ENCODE measurements at regions not wholly inside any gene's neighbourhood (a gene's known extent, or its start where the extent isn't known, plus 50 kb on each side); places are given as distances from the start of the nearest gene placed in this dataset.

DNA sequence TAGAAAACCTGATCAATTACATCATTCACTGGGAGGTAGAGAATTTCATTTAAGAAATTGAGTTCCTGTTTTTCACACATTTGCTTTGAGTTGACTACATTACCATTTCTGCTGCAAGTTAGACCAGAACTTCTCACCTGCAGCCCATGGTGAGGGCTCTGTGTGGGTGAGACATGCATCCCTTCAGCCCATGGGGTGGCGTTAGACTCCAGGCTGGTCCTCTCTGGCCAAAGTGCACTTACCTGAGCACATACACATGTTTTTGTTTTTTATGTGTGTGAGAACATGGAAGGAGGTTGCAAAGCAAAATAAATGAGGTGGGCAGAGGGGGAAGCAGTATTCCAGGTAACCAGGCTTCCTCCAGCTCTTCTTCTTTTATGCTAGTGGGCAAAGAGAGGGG lies 470.2 kb downstream of the PMP22 start:
- Histone ChIP-seq H3K36me3 (no peaks in the 10 kb centered on the region), H4K20me1 (no peaks in the 10 kb centered on the region), H3K4me3 (no peak overlapping the region), H3K4me2 (no peak overlapping the region), H3K27me3 (no peaks in the 10 kb centered on the region), H3K4me1 (peaks cover 43% of the 10 kb centered on the region), H3K9me3 (no peaks in the 10 kb centered on the region), H3K9ac (no peak overlapping the region), H3K27ac (no peak overlapping the region)
- no peak for TF ChIP-seq Cebpa-rat (IDR thresholded peaks at IDR 0.05)

DNA sequence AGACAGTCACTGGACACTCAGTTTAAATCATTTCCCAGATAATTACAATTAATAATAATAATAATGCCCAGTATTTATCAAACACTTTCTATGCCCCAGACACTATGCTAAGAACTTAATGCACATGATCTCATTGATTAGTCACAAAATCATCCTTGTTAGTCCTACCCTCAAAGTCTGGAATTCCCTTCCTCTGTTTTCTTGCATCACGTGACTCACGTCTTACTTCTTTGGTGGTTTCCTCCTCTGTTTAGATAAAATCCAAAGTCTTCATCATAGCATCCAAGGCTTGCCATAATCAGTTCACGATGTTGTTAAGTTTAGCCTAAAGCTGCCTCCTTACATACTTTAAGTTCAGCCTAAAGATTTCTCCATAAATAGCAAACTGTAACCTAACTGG lies 471.9 kb downstream of the PMP22 start:
- no peak for TF ChIP-seq Cebpa-rat (IDR thresholded peaks at IDR 0.05)
- Histone ChIP-seq H3K36me3 (no peaks in the 10 kb centered on the region), H3K4me1 (peaks cover 58% of the 10 kb centered on the region), H3K27ac (no peak overlapping the region), H4K20me1 (no peaks in the 10 kb centered on the region), H3K4me3 (no peak overlapping the region), H3K9me3 (no peaks in the 10 kb centered on the region), H3K9ac (no peak overlapping the region), H3K4me2 (no peak overlapping the region), H3K27me3 (no peaks in the 10 kb centered on the region)

DNA sequence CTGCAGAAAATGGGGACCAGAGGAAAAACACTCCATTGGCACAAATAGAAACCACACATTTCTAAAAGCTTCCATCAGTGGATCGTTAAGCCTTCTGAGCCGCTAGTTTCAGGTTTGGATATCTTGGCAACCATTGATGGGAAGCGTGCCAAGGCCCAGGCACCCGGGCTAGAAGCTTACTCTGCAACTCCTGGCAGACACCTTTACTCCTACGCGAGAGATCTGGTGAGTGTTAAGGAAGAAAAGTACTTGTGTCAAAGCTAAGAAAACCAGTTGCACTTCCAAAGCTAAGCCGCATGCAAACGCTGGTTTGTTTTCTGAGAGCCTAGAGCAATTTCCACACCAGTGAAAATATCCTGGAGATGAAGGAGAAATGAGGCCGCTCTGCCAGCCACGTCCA lies 472.4 kb downstream of the PMP22 start:
- Histone ChIP-seq H3K4me1 (peaks cover 58% of the 10 kb centered on the region), H3K27me3 (no peaks in the 10 kb centered on the region), H3K4me3 (no peak overlapping the region), H4K20me1 (no peaks in the 10 kb centered on the region), H3K9ac (no peak overlapping the region), H3K27ac (no peak overlapping the region), H3K36me3 (no peaks in the 10 kb centered on the region), H3K4me2 (0 out of 2 replicates have a peak overlapping the region, but pooled peaks have one; percentile 4), H3K9me3 (no peaks in the 10 kb centered on the region)
- no peak for TF ChIP-seq Cebpa-rat (IDR thresholded peaks at IDR 0.05)

DNA sequence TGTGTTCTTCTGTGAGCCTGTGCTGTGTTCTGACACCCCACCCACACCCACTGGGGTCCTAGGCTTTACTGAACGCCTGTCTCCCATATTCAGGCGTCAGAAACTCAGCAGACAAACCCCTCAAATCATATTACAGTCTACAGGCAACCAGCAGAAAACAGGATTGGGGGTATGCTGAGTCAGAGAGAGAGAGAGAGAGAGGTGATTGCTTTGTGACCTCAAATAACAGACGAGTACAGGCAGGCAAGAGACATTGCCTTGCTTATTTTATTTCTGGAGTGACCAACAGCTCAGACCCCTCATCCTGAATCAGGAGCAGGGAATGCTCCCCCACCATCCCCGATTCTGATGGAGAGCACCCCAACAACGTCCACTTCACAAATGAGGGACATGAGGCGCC lies 473.9 kb downstream of the PMP22 start:
- TF ChIP-seq Cebpa-rat (IDR thresholded peaks at IDR 0.05): no peak
- Histone ChIP-seq H3K9ac (peak overlapping the region; percentile 75), H3K27me3 (no peaks in the 10 kb centered on the region), H3K9me3 (no peaks in the 10 kb centered on the region), H3K4me3 (peak overlapping the region; percentile 50), H3K36me3 (no peaks in the 10 kb centered on the region), H3K27ac (peak overlapping the region; percentile 78), H3K4me2 (peak overlapping the region; percentile 91), H3K4me1 (peaks cover 60% of the 10 kb centered on the region), H4K20me1 (no peaks in the 10 kb centered on the region)

DNA sequence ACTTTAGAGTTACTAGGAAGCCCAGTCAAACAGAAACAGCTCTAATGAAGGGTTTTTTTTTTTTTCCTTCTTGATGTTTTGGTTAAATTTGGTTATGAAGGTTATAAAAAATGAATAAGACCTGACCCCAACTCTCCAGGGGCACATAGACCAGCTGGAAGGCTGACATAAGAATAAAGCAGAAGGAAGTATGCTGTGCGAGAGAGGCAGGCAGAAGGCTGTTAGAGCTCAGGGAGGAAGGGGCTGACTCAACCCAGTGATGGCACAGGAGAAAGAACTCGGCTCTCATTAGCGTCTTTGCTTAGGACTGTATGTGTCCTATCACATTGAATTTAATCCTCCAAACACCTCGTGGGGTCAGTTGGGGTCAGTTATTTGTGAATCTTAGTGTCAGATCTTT lies 474.6 kb downstream of the PMP22 start:
- H3K4me2 ChIP-seq: peak overlapping the region; percentile 91
- H3K36me3 ChIP-seq: no peaks in the 10 kb centered on the region
- no peak for TF ChIP-seq Cebpa-rat (IDR thresholded peaks at IDR 0.05)
- H3K4me3 ChIP-seq: peak overlapping the region; percentile 50
- no peaks in the 10 kb centered on the region for H3K9me3 ChIP-seq
- H3K27ac ChIP-seq: peak overlapping the region; percentile 78
- H3K4me1 ChIP-seq: peaks cover 67% of the 10 kb centered on the region
- peak overlapping the region; percentile 75 for H3K9ac ChIP-seq
- H3K27me3 ChIP-seq: no peaks in the 10 kb centered on the region
- no peaks in the 10 kb centered on the region for H4K20me1 ChIP-seq

DNA sequence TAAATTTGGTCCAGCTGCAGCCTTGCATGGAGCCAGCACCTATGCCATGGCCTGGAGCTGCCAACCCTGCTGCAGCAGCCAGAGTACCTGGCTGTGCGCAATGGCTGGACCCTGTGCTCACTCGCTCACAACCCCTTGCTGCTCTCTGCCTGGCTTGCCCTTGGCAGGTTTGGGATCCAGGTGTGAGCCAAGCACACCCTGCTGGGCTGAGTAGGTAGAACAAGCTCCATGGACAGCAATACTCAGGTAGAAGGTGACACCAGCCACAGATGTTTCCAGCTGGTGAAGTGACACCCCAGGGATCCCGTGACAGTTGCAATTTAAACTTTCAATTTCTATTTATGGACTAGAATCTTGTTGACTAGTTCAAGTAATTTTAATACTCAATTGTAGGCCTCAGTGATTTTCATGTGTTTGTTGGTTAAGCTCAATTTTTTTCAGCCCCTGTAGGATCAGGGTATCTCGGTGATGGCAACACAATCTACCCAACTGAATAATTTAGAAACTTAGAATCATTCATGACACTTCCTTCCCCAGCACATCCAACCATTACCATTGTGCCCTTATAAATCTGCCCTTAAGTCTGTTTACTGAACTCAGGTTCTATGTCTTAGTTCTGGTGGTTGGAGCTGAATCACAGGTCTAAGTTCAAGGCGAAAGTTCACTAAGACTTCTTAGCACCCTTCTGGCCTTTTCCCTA lies 480.0 kb downstream of the PMP22 start:
- Histone ChIP-seq H3K4me2 (peak overlapping the region; percentile 46), H4K20me1 (no peaks in the 10 kb centered on the region), H3K4me1 (peaks cover 35% of the 10 kb centered on the region), H3K9me3 (peaks cover 18% of the 10 kb centered on the region), H3K36me3 (no peaks in the 10 kb centered on the region), H3K27ac (no peak overlapping the region; the same call in 1 of the 2 replicates), H3K4me3 (no peak overlapping the region), H3K27me3 (no peaks in the 10 kb centered on the region), H3K9ac (no peak overlapping the region)
- TF ChIP-seq Cebpa-rat (IDR thresholded peaks at IDR 0.05): no peak

DNA sequence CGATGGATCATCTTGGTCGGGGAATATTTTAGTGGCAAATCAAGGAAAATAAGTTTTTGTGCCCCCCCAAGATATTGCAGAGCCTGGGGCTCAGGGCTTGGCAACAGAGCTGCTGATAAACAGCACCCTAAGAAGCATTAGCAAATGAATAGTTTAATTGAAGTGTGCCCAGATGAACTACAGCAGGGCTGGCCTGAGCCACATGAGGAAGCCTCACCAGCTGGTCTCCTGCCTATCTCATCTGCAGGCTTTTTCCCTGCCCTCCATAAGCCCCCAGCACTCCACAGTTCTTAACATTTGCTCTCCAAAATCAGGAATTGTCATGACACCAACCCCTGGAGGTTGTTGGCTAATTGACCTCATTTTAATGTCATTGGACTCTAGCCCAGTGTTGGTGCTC lies 480.2 kb downstream of the HS3ST3B1 start:
- TF ChIP-seq Cebpa-rat (IDR thresholded peaks at IDR 0.05): no peak
- peaks cover 23% of the 10 kb centered on the region for H3K4me1 ChIP-seq
- no peak overlapping the region for H3K4me3 ChIP-seq
- H3K9me3 ChIP-seq: peaks cover 18% of the 10 kb centered on the region
- H3K4me2 ChIP-seq: no peak overlapping the region
- no peak overlapping the region for H3K9ac ChIP-seq
- H3K27ac ChIP-seq: no peak overlapping the region
- no peaks in the 10 kb centered on the region for H4K20me1 ChIP-seq
- H3K36me3 ChIP-seq: no peaks in the 10 kb centered on the region
- H3K27me3 ChIP-seq: no peaks in the 10 kb centered on the region; the same call in 1 of the 2 replicates

DNA sequence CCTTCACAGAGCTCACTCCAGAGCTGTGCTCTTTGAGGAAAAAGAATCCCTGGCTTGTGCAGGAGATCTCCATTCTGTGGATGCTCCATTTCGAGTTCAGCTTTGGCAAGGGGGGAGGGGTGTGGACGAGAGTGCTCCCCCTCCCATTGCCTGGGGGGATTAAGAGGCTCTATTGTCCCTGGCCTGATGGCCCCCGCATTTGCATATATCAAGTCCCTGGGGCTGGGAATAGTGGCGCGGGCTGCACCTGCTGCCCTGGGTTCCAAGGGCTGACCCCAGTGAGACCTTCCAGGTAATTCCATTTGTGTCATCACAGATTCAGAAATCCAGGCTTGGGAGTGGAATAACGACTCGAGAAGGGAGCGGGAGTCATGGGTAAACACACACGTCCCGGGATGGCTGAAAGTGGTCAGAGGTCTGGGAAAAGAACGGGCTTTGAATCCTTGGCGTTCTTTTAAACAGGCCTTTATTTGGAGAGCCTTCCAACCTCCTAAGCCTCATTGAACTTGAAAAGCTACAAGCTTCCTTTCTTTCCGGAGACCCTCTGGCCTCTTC lies 479.3 kb downstream of the HS3ST3B1 start:
- Histone ChIP-seq H3K4me2 (no peak overlapping the region), H4K20me1 (no peaks in the 10 kb centered on the region), H3K9ac (no peak overlapping the region), H3K4me3 (no peak overlapping the region), H3K36me3 (no peaks in the 10 kb centered on the region), H3K9me3 (peaks cover 18% of the 10 kb centered on the region), H3K27me3 (no peaks in the 10 kb centered on the region; the same call in 1 of the 2 replicates), H3K27ac (no peak overlapping the region), H3K4me1 (peaks cover 17% of the 10 kb centered on the region)
- no peak for TF ChIP-seq Cebpa-rat (IDR thresholded peaks at IDR 0.05)

DNA sequence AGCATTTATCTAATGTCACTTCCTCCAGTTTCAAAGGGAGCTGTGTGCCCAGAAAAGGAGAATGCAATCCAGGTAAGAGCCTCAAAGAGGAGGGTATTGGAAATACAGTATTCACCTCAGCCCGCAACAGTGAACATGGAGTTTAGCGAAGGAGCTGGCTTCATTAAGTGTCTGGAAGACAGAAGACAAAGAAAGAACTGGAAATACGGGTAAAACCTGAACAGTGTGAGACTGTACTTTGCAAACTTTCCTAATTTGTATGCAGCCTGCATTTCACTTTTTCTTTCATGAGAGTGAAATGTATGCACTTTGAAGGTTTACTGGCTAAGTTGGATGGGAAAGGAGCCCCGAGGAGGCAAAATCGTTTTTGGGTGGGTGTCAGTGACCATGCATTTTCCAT lies 478.4 kb downstream of the HS3ST3B1 start:
- Histone ChIP-seq H3K9ac (no peak overlapping the region), H3K36me3 (no peaks in the 10 kb centered on the region), H3K9me3 (peaks cover 17% of the 10 kb centered on the region), H3K27me3 (no peaks in the 10 kb centered on the region; the same call in 1 of the 2 replicates), H3K27ac (no peak overlapping the region), H3K4me3 (no peak overlapping the region), H4K20me1 (no peaks in the 10 kb centered on the region), H3K4me2 (no peak overlapping the region), H3K4me1 (peaks cover 11% of the 10 kb centered on the region)
- no peak for TF ChIP-seq Cebpa-rat (IDR thresholded peaks at IDR 0.05)

DNA sequence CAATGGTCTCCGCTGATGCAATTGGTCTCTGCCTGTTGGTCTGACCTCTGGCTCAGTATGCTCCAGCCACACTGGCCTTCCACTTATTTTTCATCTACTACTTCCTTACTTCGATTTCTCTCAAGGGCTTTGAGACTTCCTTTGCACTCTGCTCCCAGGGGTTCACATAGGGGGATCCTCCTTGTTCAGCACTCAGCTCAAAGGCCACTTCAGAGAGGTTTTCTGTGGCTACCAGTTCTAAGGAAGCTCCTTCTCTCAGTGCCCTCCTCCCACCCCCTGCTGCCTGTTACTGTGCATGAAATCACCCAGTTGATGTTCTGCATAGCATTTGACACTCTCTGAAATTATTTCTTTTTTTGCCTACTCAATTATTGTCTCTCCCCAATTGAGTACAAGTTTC lies 476.4 kb downstream of the HS3ST3B1 start:
- no peaks in the 10 kb centered on the region for H3K36me3 ChIP-seq
- H3K4me1 ChIP-seq: peaks cover 21% of the 10 kb centered on the region
- no peak overlapping the region for H3K9ac ChIP-seq
- no peaks in the 10 kb centered on the region for H4K20me1 ChIP-seq
- H3K27ac ChIP-seq: no peak overlapping the region
- peaks cover 13% of the 10 kb centered on the region for H3K9me3 ChIP-seq
- peak overlapping the region; percentile 13 for H3K4me2 ChIP-seq
- TF ChIP-seq Cebpa-rat (IDR thresholded peaks at IDR 0.05): no peak
- H3K4me3 ChIP-seq: no peak overlapping the region
- no peaks in the 10 kb centered on the region; the same call in 1 of the 2 replicates for H3K27me3 ChIP-seq
